DOHH2 (cell line): ENCODE measurements at regions not wholly inside any gene's neighbourhood (a gene's known extent, or its start where the extent isn't known, plus 50 kb on each side); places are given as distances from the start of the nearest gene placed in this dataset.

Source experiments
- H3F3A ChIP-seq: fragments of 200-600 bp; sonication (generic), shearing (Covaris generic); 2 replicates; pipeline ENCODE4 v1.6.0; 2016; ENCODE audit warnings: antibody characterized with exemption, mild to moderate bottlenecking; ENCODE audit not compliant: control insufficient read depth, insufficient read depth
- H3K27ac ChIP-seq: fragments of 200-600 bp; sonication (generic); 2 replicates; pipeline ENCODE4 v1.5.1; 2014; ENCODE audit warnings: low read depth, mild to moderate bottlenecking, low read length, moderate library complexity
- H3K27me3 ChIP-seq: fragments of 200-600 bp; sonication (generic); 2 replicates; pipeline ENCODE4 v1.6.1; 2014; ENCODE audit warnings: mild to moderate bottlenecking, low read length, mixed read lengths; ENCODE audit not compliant: control insufficient read depth
- H3K36me3 ChIP-seq: fragments of 200-600 bp; sonication (generic); 2 replicates; pipeline ENCODE4 v1.6.1; 2014; ENCODE audit warnings: mild to moderate bottlenecking, low read length, moderate library complexity, mixed read lengths; ENCODE audit not compliant: control insufficient read depth
- H3K4me1 ChIP-seq: fragments of 200-600 bp; sonication (generic); 2 replicates; pipeline ENCODE4 v1.6.1; 2014; ENCODE audit warnings: mild to moderate bottlenecking, low read length, mixed read lengths; ENCODE audit not compliant: control insufficient read depth
- H3K4me2 ChIP-seq: fragments of 200-600 bp; sonication (generic); 2 replicates; pipeline ENCODE4 v1.6.0; 2014; ENCODE audit warnings: mild to moderate bottlenecking, low read length, moderate library complexity
- H3K4me3 ChIP-seq: fragments of 200-600 bp; sonication (generic); 2 replicates; pipeline ENCODE4 v1.5.1; 2014; ENCODE audit warnings: mild to moderate bottlenecking, low read length, mixed read lengths
- H3K79me2 ChIP-seq: fragments of 200-600 bp; sonication (generic); 2 replicates; pipeline ENCODE4 v1.6.1; 2014; ENCODE audit warnings: mild to moderate bottlenecking, low read length, mixed read lengths; ENCODE audit not compliant: control insufficient read depth
- H3K9me2 ChIP-seq: fragments of 200-600 bp; sonication (generic); replicated peaks from 2 replicates; pipeline ENCODE4 v1.6.1; 2014; ENCODE audit warnings: mild to moderate bottlenecking, low read length, mixed read lengths; ENCODE audit not compliant: control insufficient read depth
- H3K9me3 ChIP-seq: fragments of 200-600 bp; sonication (generic); 2 replicates; pipeline ENCODE4 v1.6.1; 2014; ENCODE audit warnings: antibody characterized with exemption, low read length, mixed read lengths; ENCODE audit not compliant: control insufficient read depth, insufficient read depth
- H4K20me1 ChIP-seq: fragments of 200-600 bp; sonication (generic); 2 replicates; pipeline ENCODE4 v1.6.0; 2014; ENCODE audit warnings: low read depth, mild to moderate bottlenecking, antibody characterized with exemption, low read length, moderate library complexity; ENCODE audit not compliant: control insufficient read depth, insufficient read depth
- EZH2phosphoT487 ChIP-seq: fragments of 200-600 bp; sonication (generic); IDR thresholded peaks from 2 replicates; pipeline ENCODE4 v1.6.1; 2017; ENCODE audit warnings: borderline replicate concordance, mild to moderate bottlenecking, antibody characterized with exemption, low read length, moderate library complexity, mixed read lengths
- TF ChIP-seq, protein P1 (sequence below): fragments of 200-600 bp; sonication (generic); IDR thresholded peaks from one replicate; pipeline ENCODE4 v1.5.1; 2014; ENCODE audit warnings: antibody characterized with exemption, mild to moderate bottlenecking, low read depth, low read length; ENCODE audit not compliant: poor library complexity, severe bottlenecking

DNA sequence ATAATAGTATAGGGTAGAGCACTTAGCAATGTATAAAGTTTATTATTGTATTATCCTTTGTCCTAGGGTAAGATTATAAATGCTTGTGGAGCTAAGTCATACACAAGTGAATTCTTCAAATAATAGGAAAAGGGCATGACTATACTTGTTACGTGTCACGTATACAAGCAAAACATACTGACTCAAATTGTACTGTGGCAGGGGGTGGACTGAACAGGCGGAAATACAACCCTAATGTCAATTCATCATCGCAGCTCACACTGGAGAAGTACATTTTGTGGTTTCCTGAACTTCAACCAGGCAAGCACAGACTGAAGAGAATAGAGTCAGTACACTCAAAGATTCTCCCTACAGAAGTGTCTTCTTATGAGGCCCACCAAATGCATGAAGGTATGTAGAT lies 201.0 kb downstream of the MBD2 start:
- H4K20me1 ChIP-seq: no peaks in the 10 kb centered on the region
- H3K79me2 ChIP-seq: no peaks in the 10 kb centered on the region
- no peak overlapping the region for H3K4me2 ChIP-seq
- no peaks in the 10 kb centered on the region for H3K36me3 ChIP-seq
- no peaks in the 10 kb centered on the region for H3K9me2 ChIP-seq
- H3K27ac ChIP-seq: no peak overlapping the region
- no peaks in the 10 kb centered on the region for H3K27me3 ChIP-seq
- H3K4me1 ChIP-seq: no peaks in the 10 kb centered on the region
- TF ChIP-seq, protein P1, sequence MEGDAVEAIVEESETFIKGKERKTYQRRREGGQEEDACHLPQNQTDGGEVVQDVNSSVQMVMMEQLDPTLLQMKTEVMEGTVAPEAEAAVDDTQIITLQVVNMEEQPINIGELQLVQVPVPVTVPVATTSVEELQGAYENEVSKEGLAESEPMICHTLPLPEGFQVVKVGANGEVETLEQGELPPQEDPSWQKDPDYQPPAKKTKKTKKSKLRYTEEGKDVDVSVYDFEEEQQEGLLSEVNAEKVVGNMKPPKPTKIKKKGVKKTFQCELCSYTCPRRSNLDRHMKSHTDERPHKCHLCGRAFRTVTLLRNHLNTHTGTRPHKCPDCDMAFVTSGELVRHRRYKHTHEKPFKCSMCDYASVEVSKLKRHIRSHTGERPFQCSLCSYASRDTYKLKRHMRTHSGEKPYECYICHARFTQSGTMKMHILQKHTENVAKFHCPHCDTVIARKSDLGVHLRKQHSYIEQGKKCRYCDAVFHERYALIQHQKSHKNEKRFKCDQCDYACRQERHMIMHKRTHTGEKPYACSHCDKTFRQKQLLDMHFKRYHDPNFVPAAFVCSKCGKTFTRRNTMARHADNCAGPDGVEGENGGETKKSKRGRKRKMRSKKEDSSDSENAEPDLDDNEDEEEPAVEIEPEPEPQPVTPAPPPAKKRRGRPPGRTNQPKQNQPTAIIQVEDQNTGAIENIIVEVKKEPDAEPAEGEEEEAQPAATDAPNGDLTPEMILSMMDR: no peak
- TF ChIP-seq EZH2phosphoT487: no peak
- no peak overlapping the region for H3K4me3 ChIP-seq
- H3F3A ChIP-seq: no peaks in the 10 kb centered on the region
- no peaks in the 10 kb centered on the region for H3K9me3 ChIP-seq

DNA sequence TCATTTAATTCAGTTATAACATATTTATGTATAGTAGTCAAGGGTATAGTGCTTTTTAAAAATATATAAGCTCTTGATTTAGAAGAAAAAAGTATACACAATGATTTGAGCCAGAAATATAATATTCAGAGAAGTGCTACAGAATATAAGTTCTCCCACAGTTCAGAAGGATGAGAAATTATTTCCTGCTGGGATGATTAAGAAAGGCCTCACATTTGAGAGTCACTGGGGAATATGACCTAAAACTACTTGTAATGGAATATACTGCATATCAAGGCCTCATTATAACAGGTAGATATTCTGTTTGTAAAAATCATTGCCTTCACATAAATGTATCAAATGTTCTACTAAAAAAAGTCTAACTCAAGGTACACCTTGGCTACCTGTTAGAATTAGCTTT lies 203.5 kb downstream of the MBD2 start:
- H3K4me1 ChIP-seq: no peaks in the 10 kb centered on the region
- H3K4me3 ChIP-seq: no peak overlapping the region
- TF ChIP-seq EZH2phosphoT487: no peak
- TF ChIP-seq, protein P1: no peak
- no peak overlapping the region for H3K4me2 ChIP-seq
- no peaks in the 10 kb centered on the region for H4K20me1 ChIP-seq
- H3K9me3 ChIP-seq: no peaks in the 10 kb centered on the region
- H3K27ac ChIP-seq: no peak overlapping the region
- no peaks in the 10 kb centered on the region for H3K36me3 ChIP-seq
- H3K9me2 ChIP-seq: no peaks in the 10 kb centered on the region
- H3K27me3 ChIP-seq: no peaks in the 10 kb centered on the region
- no peaks in the 10 kb centered on the region for H3K79me2 ChIP-seq
- no peaks in the 10 kb centered on the region for H3F3A ChIP-seq

DNA sequence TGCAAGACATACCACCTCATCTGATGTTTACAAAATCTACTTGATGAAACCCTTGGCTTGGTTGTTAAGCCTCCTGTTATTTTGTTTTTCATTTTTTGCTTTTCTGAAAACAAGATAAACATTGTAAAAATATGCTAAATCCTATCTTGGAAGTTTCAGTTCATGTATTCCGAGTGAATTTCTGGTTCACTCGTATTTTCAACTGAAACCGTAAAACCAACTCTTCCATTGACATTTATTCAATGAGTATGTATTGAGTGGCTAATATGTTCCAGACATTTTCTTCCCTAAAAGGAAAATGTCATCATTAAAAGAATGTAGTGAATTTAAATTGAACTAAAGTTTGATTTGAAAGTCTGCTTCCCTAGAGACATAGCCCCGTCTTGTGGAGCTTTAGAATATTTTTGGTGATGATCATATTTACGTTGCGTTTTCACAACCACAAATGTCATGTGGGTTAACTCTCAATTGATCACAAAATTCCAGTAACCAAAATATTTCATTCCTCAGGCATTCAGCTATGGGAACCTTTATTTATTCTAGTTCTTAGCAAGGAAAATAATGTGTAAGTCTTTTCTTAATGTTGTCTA lies 204.2 kb downstream of the MBD2 start:
- no peak overlapping the region for H3K27ac ChIP-seq
- H4K20me1 ChIP-seq: no peaks in the 10 kb centered on the region
- TF ChIP-seq, protein P1: no peak
- TF ChIP-seq EZH2phosphoT487: no peak
- H3K9me2 ChIP-seq: no peaks in the 10 kb centered on the region
- no peak overlapping the region for H3K4me2 ChIP-seq
- no peaks in the 10 kb centered on the region for H3K36me3 ChIP-seq
- no peaks in the 10 kb centered on the region for H3K4me1 ChIP-seq
- H3K9me3 ChIP-seq: no peaks in the 10 kb centered on the region
- no peaks in the 10 kb centered on the region for H3K79me2 ChIP-seq
- H3K4me3 ChIP-seq: no peak overlapping the region
- H3K27me3 ChIP-seq: no peaks in the 10 kb centered on the region
- H3F3A ChIP-seq: no peaks in the 10 kb centered on the region
